Neuronal stem cell (in vitro differentiated cells): ENCODE measurements at regions not wholly inside any gene's neighbourhood (a gene's known extent, or its start where the extent isn't known, plus 50 kb on each side); places are given as distances from the start of the nearest gene placed in this dataset.
A peak's percentile ranks its signal among the peaks of the same experiment; 100 is the strongest.

Source experiments
- DNase-seq: peaks from one replicate; pipeline ENCODE4 v3.0.0-alpha.2; 2013; ENCODE audit warnings: low spot score
- H2AFZ ChIP-seq: one replicate; pipeline ENCODE4 v1.6.1; 2013; ENCODE audit warnings: mild to moderate bottlenecking, low read length, inconsistent platforms
- H2AK5ac ChIP-seq: 2 replicates; pipeline ENCODE4 v1.6.1; 2013; ENCODE audit warnings: low read depth, mild to moderate bottlenecking, inconsistent platforms, low read length, moderate library complexity, mixed read lengths
- H2BK120ac ChIP-seq: 2 replicates; pipeline ENCODE4 v1.6.1; 2013; ENCODE audit warnings: low read depth, mild to moderate bottlenecking, inconsistent platforms, low read length, moderate library complexity, mixed read lengths
- H2BK12ac ChIP-seq: one replicate; pipeline ENCODE4 v1.6.1; 2013; ENCODE audit warnings: low read length, inconsistent platforms
- H2BK15ac ChIP-seq: 2 replicates; pipeline ENCODE4 v1.6.1; 2013; ENCODE audit warnings: mild to moderate bottlenecking, low read length, inconsistent platforms, mixed read lengths
- H2BK5ac ChIP-seq: one replicate; pipeline ENCODE4 v1.6.1; 2013; ENCODE audit warnings: inconsistent platforms, mild to moderate bottlenecking, low read length, moderate library complexity
- H3K14ac ChIP-seq: one replicate; pipeline ENCODE4 v1.6.1; 2013; ENCODE audit warnings: low read length, inconsistent platforms
- H3K18ac ChIP-seq: 2 replicates; pipeline ENCODE4 v1.6.1; 2013; ENCODE audit warnings: low read length, inconsistent platforms
- H3K23ac ChIP-seq: 2 replicates; pipeline ENCODE4 v1.6.1; 2013; ENCODE audit warnings: low read depth, mild to moderate bottlenecking, mixed read lengths, low read length, inconsistent platforms; ENCODE audit not compliant: poor library complexity
- H3K27ac ChIP-seq: replicated peaks from 3 replicates; pipeline ENCODE4 v1.5.1; 2013; ENCODE audit warnings: low read length, inconsistent platforms
- H3K27me3 ChIP-seq, 3 experiments: 2 replicates each; pipeline ENCODE4 v1.6.1; 2013; ENCODE audit warnings: low read length in 3 of 3, mild to moderate bottlenecking in 2 of 3, inconsistent platforms in 1 of 3, low read depth in 1 of 3, mixed read lengths in 1 of 3, moderate library complexity in 1 of 3; ENCODE audit not compliant: control insufficient read depth in 3 of 3, insufficient read depth in 3 of 3
- H3K36me3 ChIP-seq, 2 donors: replicated peaks in 1 of 2; 2 replicates each; pipeline ENCODE4 v1.6.1; 2013; ENCODE audit warnings: low read length in 2 of 2; ENCODE audit not compliant: control insufficient read depth in 2 of 2, insufficient read depth in 2 of 2
- H3K4ac ChIP-seq: 2 replicates; pipeline ENCODE4 v1.6.1; 2013; ENCODE audit warnings: inconsistent platforms, mild to moderate bottlenecking, low read length, moderate library complexity
- H3K4me1 ChIP-seq, 2 donors: 1 replicate in 1 of 2; 2 replicates in 1 of 2; pipeline ENCODE4 v1.6.1; 2013; ENCODE audit warnings: low read length in 2 of 2, low read depth in 1 of 2; ENCODE audit not compliant: control insufficient read depth in 2 of 2, insufficient read depth in 1 of 2
- H3K4me2 ChIP-seq: one replicate; pipeline ENCODE4 v1.6.1; 2013; ENCODE audit warnings: mild to moderate bottlenecking, low read length, inconsistent platforms; ENCODE audit not compliant: insufficient read depth, poor library complexity, severe bottlenecking
- H3K4me3 ChIP-seq, 2 donors: 2 replicates each; pipeline ENCODE4 v1.5.1; 2013; ENCODE audit warnings: low read length in 2 of 2, mild to moderate bottlenecking in 2 of 2, inconsistent platforms in 1 of 2, moderate library complexity in 1 of 2
- H3K79me1 ChIP-seq: one replicate; pipeline ENCODE4 v1.6.1; 2013; ENCODE audit warnings: low read depth, mild to moderate bottlenecking, inconsistent platforms, low read length, moderate library complexity
- H3K9ac ChIP-seq: one replicate; pipeline ENCODE4 v1.6.1; 2013; ENCODE audit warnings: mild to moderate bottlenecking, low read depth, low read length, inconsistent platforms; ENCODE audit not compliant: poor library complexity
- H3K9me3 ChIP-seq, 2 donors: replicated peaks in 1 of 2; 2 replicates each; pipeline versions ENCODE3 to v1.6.1; 2013; ENCODE audit warnings: low read length in 2 of 2, mild to moderate bottlenecking in 2 of 2, inconsistent platforms in 1 of 2, low read depth in 1 of 2, mixed read lengths in 1 of 2, moderate library complexity in 1 of 2; ENCODE audit not compliant: control insufficient read depth in 2 of 2, insufficient read depth in 1 of 2
- H4K8ac ChIP-seq: one replicate; pipeline ENCODE4 v1.6.1; 2013; ENCODE audit warnings: low read depth, mild to moderate bottlenecking, inconsistent platforms, low read length, moderate library complexity
- H4K91ac ChIP-seq: one replicate; pipeline ENCODE4 v1.6.1; 2013; ENCODE audit warnings: low read length, low read depth, mild to moderate bottlenecking, inconsistent platforms; ENCODE audit not compliant: poor library complexity
- WGBS, 2 donors: extraction: QIAGEN DNeasy Blood & Tissue Kit; methylation state at CpG; one replicate each; pipeline ENCODE4 v1.1.7; 2013; ENCODE audit warnings: missing lambda C conversion rate in 2 of 2, mixed read lengths in 1 of 2; ENCODE audit not compliant: insufficient read length in 2 of 2, insufficient replicate concordance in 1 of 2; ENCODE audit errors: extremely low coverage in 2 of 2; 5-methylcytosine and 5-hydroxymethylcytosine counted together

- H3K9me3 ChIP-seq: no peaks in the 10 kb centered on the region
- no peak overlapping the region for H2BK5ac ChIP-seq
- H2AFZ ChIP-seq: no peak overlapping the region
- no peak overlapping the region for H3K4me3 ChIP-seq
- no peak overlapping the region for H2BK12ac ChIP-seq
- no peak overlapping the region for H3K23ac ChIP-seq
- no peak overlapping the region for H2BK120ac ChIP-seq
- H2BK15ac ChIP-seq: no peak overlapping the region
- no peak overlapping the region for H3K4ac ChIP-seq
- no peak overlapping the region for H3K18ac ChIP-seq
- no peak overlapping the region for H3K27ac ChIP-seq
- H3K79me1 ChIP-seq: no peaks in the 10 kb centered on the region
- no peak overlapping the region for H3K9ac ChIP-seq
- H3K14ac ChIP-seq: no peak overlapping the region
- no peak overlapping the region for H4K8ac ChIP-seq
- no CpG with 5 or more reads among the region's 3 CpGs for WGBS, 2 donors
- H2AK5ac ChIP-seq: no peak overlapping the region
- peaks cover 0 to 1% of the 10 kb centered on the region in 2 donors for H3K4me1 ChIP-seq
- no peak overlapping the region for H4K91ac ChIP-seq
- no peaks in the 10 kb centered on the region for H3K36me3 ChIP-seq
- H3K27me3 ChIP-seq: peaks cover 0 to 23% (median 0%) of the 10 kb centered on the region in 3 experiments
- H3K4me2 ChIP-seq: no peak overlapping the region
- no peak for DNase-seq
These were observed 52.1 kb upstream of the CDKN2AIP start for GRCh38 chr4:183392377-183392776.

GRCh38 chr4:183393446-183393845, 51.0 kb upstream of the CDKN2AIP start:
- Histone ChIP-seq H3K27me3 (peaks cover 0 to 17% (median 0%) of the 10 kb centered on the region in 3 experiments), H2BK12ac (no peak overlapping the region), H3K4me3 (no peak overlapping the region), H4K91ac (no peak overlapping the region), H3K14ac (no peak overlapping the region), H3K23ac (no peak overlapping the region), H3K4me2 (no peak overlapping the region), H4K8ac (no peak overlapping the region), H3K9ac (no peak overlapping the region), H3K27ac (no peak overlapping the region), H3K9me3 (no peaks in the 10 kb centered on the region), H2BK120ac (no peak overlapping the region), H3K4me1 (peaks cover 3 to 5% of the 10 kb centered on the region in 2 donors), H3K79me1 (no peaks in the 10 kb centered on the region), H3K36me3 (no peaks in the 10 kb centered on the region), H2AFZ (no peak overlapping the region), H2AK5ac (no peak overlapping the region), H2BK15ac (no peak overlapping the region), H2BK5ac (no peak overlapping the region), H3K4ac (no peak overlapping the region), H3K18ac (no peak overlapping the region)
- WGBS, 2 donors: no CpG with 5 or more reads among the region's 5 CpGs
- no peak for DNase-seq

- H3K4ac ChIP-seq: no peak overlapping the region
- no peak overlapping the region for H2BK15ac ChIP-seq
- no peak overlapping the region for H2AFZ ChIP-seq
- no peak overlapping the region for H3K4me2 ChIP-seq
- no CpG with 5 or more reads among the region's 19 CpGs for WGBS, 2 donors
- no peak overlapping the region for H3K4me3 ChIP-seq
- H3K79me1 ChIP-seq: no peaks in the 10 kb centered on the region
- H2BK5ac ChIP-seq: no peak overlapping the region
- H3K23ac ChIP-seq: no peak overlapping the region
- no peak overlapping the region for H2BK120ac ChIP-seq
- H3K27me3 ChIP-seq: peaks cover 0 to 21% (median 0%) of the 10 kb centered on the region in 3 experiments
- DNase-seq: no peak
- no peaks in the 10 kb centered on the region for H3K9me3 ChIP-seq
- H2AK5ac ChIP-seq: peak overlapping the region; percentile 24
- H3K14ac ChIP-seq: no peak overlapping the region
- no peak overlapping the region for H3K18ac ChIP-seq
- no peak overlapping the region for H2BK12ac ChIP-seq
- no peak overlapping the region for H4K8ac ChIP-seq
- no peaks in the 10 kb centered on the region for H3K36me3 ChIP-seq
- H3K27ac ChIP-seq: no peak overlapping the region
- no peak overlapping the region for H4K91ac ChIP-seq
- H3K9ac ChIP-seq: no peak overlapping the region
- H3K4me1 ChIP-seq: peaks cover 3 to 6% of the 10 kb centered on the region in 2 donors
These were observed 50.1 kb upstream of the CDKN2AIP start for GRCh38 chr4:183394166-183394951.
